HuH-7.5 (cell line): ENCODE measurements at regions not wholly inside any gene's neighbourhood (a gene's known extent, or its start where the extent isn't known, plus 50 kb on each side); places are given as distances from the start of the nearest gene placed in this dataset.

Experiments
- DNase-seq: peaks from one replicate; pipeline ENCODE4 v3.0.0; 2011; ENCODE audit warnings: low spot score

DNA sequence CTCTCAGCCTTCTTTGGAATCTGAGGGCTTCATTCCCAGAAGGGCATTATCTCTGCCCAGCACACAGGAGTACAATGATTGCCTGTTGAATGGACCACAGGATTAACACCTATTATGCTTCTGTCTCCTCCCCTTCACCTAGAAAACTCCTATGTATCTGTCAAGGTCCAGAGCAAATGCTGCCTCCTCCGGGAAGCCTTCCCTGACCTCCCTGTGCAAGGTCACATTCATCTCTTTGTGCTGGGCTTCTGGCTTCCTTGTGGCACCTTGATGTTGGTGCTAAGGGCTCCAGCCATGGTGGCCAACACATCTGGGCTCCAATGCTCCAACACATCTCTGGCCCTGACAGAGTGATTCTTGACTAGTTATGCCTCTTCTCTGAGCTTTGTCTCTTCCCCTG is 49.9 kb upstream of the ATP2B2 start:
- DNase-seq, result no peak

DNA sequence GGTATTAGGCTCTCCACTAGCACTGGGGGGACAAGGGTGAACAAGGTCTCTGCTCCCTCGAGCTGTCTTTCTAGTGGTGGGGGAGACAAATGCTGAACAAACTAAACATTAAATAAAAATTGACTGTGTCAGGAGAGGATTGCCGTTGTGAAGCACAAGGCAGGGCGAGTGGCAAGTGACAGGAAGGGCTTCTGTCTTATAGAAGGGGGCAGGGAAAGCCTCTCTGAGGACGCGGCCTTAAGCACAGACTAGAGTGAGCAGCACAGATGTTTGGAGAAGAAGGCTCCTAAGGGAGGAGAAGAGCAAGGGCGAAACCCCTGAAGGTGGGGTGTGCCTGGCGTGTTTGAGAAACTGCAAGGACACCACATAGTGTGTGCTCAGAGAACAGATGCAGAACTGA is 50.9 kb upstream of the ATP2B2 start:
- DNase-seq, result no peak

DNA sequence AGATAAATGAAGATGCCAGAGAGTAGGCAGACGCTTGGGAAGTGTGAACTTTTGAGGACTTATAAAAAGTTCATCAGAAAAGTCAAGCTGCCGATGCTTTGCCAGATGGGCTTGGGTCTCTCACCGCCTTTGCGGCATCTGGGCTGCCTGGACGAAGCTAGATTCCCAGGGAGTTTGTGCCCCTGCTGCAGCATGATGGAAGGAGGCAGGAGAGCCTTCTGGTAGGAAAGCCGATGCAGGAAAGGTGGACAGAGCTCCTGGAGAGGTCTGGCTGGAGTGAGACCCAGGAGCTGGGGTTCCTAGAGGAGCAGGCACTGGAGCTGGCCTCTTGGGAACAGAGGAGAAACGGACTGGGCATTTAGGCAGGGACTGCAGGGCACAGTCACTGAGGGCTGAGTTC is 51.9 kb upstream of the ATP2B2 start:
- no peak for DNase-seq

DNA sequence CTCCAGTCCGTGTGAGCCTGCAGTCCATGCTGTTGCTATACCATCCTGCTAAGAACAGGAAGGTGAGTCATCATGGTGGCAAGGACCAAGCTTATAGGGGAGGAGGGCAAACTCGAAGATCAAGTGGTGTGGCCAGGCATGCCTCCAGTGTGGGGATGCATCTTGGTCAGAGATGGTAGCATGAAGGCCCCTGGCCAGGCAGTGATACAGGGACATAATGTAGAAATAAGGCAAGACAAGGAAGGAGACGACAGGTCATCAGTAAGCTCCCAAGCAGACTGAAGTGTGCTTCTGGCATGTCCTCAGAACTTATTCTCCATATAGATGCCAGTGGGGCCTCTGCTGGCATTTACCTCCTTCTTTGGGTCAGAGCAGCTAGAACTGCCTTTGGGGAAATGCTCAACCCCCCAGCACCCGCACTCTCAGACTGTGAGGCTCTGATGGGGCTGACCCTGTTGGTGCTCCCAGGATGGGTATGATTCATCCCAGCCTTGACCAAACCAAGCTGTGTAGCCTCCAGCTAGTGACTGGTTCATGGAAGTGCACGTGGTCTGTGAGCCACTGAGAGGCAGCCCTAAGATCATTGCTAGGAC is 52.5 kb upstream of the ATP2B2 start:
- no peak for DNase-seq

DNA sequence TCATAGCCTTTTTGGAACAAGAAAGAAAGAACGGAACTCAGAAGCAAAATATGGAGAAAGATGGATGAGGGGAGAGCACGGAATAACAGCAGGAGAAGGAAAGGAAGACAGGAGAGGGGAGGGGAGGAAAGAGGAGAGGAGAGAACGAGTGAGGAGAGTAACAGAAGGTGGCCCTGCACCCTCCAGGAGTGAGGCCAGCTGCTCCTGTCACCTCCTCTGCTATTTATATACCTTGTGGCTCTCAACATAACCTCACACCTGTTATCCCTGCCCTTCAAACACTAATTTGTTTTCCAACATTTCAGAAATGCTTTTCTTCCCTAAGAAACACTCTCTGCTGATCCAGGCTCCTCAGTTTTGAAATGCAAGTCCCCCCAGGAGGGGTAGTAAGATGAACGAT is 53.4 kb upstream of the ATP2B2 start:
- no peak for DNase-seq

DNA sequence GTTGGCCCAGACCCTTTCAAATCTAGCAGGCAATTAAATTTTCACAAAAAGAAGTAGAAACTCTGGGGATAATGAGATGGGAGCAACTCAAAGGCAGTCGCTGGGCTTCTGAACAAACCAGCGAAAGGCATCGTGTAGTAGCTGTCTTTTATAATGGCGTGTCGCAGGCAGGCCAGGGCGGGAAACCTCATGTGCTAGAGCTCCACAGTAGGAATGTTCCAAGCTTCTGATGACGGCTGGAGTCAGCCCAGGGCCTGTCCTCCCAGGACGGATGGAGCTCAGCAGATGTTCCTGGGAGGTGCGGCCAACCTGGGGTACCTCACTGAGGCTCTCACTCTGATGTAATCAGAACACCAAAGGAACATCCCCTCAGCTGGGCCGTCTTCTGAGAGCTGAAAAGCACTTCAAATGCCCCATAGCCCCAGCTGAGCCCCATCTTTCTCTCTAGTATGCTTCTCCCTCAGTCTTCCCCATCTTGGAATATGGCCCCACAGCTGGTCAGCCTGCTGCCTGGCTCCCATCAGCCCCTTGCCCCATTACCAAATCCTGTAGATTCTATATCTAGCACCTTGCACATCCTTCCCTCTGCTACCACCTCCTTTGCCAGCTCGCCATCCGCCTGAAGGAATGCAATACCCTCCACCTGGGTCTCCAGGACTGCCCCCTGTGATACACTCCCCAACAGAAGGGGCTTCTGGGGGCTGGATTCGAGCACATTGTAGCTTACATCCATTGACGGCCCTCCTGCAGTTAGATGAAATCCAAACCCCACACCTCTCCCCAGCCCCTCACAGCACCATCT is 54.9 kb upstream of the ATP2B2 start:
- DNase-seq, result no peak

DNA sequence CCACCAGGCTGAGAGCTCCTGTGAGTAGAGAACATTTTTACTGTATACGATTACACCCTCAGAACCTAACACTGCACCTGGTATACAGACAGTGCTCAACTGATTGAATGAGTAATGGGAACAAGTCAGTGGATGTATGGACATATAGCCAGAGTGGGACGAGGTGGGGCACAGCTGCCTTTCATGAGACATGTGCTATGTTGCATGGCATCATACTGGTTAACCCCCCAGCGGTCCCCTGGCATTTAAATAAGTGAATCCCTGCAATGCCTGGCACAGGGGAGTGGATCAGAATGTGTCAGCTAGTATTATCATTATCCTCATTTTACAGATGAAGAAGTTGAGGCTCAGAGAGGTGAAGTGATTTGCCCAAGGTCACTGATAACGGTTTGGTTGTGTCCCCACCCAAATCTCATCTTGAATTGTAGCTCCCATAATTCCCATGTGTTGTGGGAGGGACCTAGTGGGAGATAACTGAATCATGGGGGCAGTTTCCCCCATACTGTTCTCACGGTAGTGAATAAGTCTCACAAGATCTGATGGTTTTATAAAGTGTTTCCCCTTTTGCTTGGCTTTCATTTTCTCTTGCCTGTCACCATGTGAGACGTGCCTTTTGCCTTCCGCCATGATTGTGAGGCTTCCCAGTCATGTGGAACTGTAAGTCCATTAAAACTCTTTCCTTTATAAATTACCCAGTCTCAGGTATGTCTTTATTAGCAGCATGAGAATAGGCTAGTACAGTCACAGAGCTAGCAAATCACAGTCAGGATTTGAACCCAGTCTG is 56.0 kb upstream of the ATP2B2 start:
- no peak for DNase-seq

DNA sequence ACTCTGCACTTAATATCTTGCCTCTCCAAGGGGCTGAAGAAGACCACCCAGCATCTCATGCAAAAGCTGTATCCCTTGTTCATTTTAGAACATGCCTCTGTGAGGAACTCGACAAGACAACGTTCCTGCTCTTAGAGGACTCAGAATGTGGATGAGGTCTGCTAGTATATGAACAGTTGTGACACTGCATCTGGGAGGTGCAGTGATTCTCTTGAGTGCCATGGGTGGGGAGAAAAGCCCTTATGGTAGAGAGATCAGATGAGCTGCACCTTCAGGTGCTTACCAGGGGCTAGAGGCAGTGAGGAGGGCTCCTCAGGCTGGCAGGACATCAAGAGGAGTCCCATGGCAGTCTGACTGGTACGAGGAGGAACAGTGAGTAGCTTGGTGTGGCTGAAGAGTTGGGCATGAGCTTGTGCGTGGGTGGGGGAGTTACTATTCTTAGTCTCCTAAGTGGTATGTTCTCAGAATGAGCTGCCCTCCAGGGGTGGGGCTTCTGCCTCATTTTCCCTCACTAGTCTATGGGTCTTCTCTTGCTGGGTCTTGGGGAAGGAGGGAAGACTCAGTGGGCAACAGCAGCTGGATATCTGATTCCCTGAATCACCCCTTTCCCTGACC is 56.7 kb upstream of the ATP2B2 start:
- DNase-seq, result no peak

DNA sequence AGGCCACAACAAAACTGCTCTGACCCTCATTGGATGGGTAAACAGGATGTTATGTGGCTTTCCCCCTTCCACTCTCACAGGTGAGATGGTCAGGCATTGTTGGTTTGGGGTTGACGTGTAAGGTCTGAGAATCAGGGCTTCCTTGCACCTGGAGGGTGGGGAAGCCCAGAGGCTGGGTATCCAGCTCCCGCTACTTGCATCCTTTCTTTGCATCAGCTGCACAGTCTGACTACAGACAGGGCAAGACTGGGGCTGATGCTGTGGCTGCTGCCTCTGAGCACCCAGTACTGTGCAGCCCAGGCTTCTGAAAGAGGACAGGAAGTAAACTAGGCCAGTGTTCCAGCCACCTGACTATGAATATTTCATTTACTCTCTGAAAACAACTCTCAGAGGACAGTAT is 58.0 kb upstream of the ATP2B2 start:
- no peak for DNase-seq

DNA sequence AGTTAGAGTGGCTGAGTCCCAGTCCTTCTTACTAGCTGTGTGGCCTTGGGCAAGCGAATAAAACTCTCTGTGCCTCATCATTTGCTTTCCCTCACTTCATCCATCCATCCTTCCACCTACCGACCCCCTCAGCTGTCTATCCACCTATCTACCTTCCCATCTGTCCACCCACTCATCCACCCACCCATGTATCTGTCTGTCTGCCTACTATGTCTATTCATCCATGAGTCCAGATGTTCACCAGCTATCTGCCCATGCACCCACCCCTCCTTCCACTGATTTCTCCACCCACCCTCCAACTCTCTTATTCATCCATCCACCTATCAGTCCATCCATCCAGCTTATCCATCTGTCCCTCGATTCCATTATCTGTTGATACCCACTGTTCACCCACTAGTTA is 60.4 kb upstream of the ATP2B2 start:
- DNase-seq, result no peak

DNA sequence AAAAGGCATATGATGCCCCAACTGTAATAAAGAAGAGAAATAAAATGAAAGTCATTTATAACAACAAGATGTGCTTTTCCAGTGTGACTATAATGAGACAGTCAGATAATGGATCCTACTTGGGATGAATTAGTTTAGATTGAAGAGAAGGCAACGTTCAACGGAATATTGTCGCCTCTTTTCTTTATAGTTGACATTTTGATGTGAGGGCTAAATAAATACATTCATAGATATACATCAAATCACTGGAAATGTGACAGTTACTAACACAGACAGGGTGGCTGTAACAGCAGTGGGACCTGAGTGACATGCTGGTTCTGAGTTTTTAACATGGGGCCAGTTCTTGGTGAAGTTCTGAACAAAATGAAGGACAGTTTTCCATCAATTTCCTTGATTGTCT is 61.1 kb upstream of the ATP2B2 start:
- DNase-seq, result no peak

DNA sequence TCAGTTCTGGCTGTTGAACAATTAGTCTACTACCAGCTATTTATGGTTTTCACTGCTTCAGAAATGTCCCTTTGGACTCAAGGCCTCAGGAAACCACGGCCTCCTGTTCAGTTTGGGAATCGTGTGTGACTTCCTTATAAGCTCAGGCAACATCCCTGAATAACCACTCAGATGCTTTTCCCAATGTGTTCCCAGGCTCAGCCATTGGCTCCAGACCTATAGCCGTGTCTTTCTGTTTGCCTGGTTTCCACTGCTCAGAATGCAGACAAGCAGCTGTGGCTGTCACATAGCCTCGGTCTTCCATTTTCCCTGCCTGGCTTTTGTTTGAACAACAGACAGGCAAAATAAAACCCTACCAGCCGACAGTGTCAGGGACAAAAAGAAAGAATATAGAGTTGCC is 63.2 kb upstream of the ATP2B2 start:
- DNase-seq, result no peak

DNA sequence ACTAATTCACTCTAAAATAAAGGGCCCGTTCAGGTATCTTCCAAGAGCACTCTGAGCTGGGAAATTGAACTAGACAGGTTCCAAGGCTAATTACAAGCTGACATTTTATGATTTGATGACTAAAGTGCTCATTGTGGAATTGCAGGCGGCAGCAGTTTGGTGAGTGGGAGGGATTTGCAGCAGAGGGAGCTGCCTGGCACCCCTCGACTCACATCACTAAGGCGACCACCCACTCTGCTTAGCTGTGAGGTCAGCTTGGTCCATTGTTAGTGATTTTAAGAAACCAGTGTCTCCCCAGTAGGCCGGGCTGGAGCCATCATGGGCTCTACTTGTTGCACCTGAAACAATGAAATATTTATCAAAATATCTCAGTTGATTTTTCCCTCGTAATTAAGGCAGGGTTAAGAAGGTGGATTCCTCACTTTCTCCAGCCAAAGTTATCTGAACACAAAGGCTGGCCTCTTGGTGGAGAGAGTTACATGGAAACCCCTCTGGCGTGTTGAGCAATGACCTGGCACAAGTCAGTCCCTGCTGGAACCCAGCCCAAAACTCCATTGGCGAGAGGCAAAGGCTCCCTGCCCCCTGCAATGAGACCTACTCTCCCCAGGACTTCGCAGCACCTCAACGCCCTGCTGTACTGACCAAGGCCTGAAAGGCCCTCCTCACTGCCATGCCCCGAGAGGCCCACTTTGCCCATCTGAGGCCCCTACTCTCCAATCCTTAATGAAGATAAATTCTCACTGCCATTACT is 65.0 kb upstream of the ATP2B2 start:
- no peak for DNase-seq

DNA sequence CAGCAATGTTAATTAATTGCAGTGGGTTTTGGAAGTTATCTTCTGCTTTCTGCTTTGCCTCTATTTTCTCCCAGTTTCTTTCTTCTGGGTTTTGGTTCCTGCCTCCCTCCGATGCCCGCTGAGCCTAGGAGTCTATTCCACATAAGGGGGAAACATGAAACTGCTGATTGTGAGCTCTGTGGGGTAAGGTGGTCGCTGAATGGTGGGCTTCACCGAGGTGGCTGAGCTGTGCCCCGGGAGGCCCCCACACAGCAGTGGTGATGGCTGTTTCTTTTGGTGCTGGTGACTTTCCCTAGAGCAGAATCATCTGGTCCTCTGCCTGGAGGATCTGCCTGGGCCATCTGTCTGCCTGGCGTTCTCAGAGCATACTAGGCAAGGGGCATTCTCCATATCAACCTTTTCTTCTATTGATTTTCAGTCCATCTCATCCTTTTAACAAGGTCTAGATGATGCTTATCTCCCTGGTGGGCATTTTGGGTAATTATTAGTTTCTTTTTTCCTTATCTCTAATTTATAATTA is 68.8 kb upstream of the ATP2B2 start:
- DNase-seq, result no peak

DNA sequence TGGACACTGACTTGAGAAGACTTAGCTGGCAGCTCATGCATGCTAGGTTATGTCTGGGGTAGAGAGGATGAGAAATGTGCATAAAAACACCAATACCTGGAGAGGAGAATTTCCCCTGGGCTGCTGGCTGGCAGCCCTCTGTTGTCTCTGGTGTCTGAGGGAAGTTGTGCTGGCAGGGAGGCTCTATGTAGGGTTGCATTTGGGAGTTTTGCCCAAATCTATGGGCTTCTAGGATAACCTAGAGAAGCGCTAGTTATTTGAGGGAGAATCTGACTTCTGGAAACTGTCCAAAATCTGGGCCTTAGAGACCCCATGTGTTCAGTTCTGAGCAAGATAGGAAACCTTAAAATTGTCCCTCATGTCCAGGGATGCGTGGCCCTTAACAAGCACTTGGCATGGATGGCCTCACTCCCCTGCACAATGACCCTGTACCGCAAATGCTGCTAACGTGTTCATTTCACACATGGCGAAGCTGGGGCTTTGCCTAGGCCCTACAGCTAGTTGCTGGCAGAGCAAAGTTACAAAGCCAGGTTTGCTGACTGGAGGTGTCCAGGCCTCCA is 70.3 kb upstream of the ATP2B2 start:
- DNase-seq, result no peak

DNA sequence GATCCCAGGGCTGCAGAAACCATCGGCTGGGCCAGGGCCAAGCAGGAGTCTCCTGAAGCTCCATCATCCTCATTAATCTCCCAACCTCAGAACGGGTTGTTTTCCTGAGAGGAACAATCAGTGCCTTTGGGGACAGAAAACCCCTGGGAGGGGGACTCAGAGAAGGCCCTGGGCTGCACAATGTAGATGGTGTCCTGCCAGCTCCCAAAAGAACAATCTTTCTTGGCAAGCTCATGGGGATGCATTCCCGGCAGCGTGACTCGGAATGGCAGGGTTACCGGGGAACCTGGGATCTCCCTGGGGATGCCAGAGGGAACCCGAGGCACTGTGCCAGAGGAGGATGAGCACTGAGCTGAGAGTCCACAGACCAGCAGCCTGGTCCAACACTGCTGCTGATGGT is 72.1 kb upstream of the ATP2B2 start:
- no peak for DNase-seq

DNA sequence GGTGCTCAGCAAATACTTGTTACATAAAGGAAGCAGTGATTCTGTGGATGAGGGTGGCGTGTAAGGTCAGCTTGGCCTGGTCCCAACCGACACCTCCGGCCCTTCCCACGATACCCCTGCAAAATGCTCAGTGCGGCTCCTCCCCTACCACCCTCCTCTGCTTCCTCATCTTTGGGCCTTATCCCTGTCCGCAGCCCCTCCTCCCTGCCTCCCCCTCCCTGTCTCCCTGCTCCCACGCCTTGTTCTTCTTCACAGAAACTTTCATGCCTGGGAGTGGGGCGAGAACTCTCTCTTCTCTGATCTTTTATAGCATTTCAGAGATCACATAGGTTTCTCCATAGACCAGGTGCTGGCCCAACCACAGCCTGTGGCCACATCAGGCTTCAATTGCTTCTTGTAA is 75.0 kb upstream of the ATP2B2 start:
- DNase-seq, result no peak

DNA sequence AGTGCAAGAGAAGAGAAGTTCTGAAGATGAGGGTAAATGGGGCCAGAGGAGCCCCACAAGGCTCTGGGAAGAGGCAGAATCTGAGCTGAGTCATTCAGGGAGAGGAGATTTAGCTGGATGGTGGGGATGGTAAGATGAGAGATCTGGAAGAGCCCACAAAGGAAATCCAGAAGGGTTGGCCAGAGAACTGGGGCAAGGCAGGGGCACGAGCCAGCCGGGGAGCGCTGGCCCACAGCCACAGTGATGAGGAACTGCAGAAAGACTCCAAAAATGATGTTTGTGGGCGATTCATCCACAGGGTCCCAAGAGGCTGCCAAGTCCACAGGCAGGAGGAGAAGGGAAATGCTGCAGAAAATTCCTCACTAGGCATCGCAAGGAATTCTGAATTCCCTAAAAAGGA is 75.9 kb upstream of the ATP2B2 start:
- DNase-seq, result no peak

DNA sequence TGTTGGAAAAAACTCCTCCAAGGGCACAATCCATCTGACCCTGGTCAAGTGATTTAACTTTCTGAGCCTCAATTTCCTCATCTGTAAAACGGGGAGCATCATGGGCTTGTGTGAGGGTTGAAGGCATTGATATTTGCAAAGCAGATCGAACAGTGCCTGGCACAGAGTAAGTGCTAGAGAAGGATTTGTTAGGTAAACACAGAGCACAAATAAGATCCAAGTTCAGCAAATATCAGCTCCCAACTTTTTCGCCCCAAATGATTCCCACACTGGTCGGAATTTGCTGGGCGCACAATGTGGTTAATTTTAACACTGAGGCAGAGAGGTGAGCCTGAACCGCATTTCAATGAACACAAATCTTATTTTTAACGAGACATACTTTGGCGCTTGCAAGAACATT is 76.3 kb upstream of the ATP2B2 start:
- DNase-seq, result no peak

DNA sequence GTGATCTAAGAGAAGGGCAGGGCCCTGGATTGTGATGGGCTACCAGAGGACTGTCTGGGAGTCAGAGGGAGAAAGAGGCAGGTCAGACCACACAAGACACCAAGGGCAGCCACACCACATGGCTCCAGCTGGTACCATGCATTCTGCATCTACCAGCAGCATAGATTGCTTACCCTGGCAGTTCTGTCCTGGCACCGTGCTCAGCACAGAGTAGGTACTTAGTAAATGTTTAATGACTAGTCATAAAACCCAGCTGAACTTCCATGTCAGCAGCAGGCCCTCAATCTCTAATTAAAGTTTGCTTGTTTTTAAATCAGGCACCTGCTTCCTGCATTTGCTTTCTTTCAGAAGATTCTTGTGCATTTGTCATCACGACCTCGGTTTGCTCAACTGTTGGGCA is 77.3 kb upstream of the ATP2B2 start:
- no peak for DNase-seq
